Common myeloid progenitor, CD34-positive (primary cell): ENCODE measurements at regions not wholly inside any gene's neighbourhood (a gene's known extent, or its start where the extent isn't known, plus 50 kb on each side); places are given as distances from the start of the nearest gene placed in this dataset.

Source experiments
- CTCF ChIA-PET: fragments of 350-600 bp; sonication (Branson Sonifier 250); formaldehyde crosslinking; loops from one replicate; lab custom pipeline; 2021; ENCODE audit warnings: antibody characterized with exemption; lab: Charles Lee
- POLR2A ChIA-PET: fragments of 350-600 bp; sonication (Branson Sonifier 250); formaldehyde crosslinking; loops from one replicate; lab custom pipeline; 2021; ENCODE audit warnings: antibody characterized with exemption; lab: Charles Lee
- DNase-seq, 3 donors: peaks; one replicate each; pipeline versions ENCODE4 v3.0.0 to v3.0.0-alpha.2; 2013
- H3K27ac ChIP-seq, 2 experiments: 1 replicate in 1 of 2; 2 replicates in 1 of 2; pipeline ENCODE4 v1.7.0; 2013; ENCODE audit warnings: inconsistent platforms in 2 of 2, low read length in 2 of 2, mild to moderate bottlenecking in 2 of 2, low read depth in 1 of 2, moderate library complexity in 1 of 2; ENCODE audit not compliant: severe bottlenecking in 2 of 2, insufficient read depth in 1 of 2, poor library complexity in 1 of 2
- H3K27me3 ChIP-seq, 5 experiments: replicated peaks in 2 of 5; 1 replicate in 3 of 5; 2 replicates in 2 of 5; pipeline versions ENCODE4 v1.6.1 to v1.7.0; 2013; ENCODE audit warnings: low read length in 4 of 5, mild to moderate bottlenecking in 2 of 5, moderate library complexity in 2 of 5, inconsistent platforms in 1 of 5; ENCODE audit not compliant: insufficient read depth in 5 of 5, control insufficient read depth in 4 of 5
- H3K36me3 ChIP-seq, 4 experiments: 1 replicate in 2 of 4; 2 replicates in 2 of 4; pipeline versions ENCODE4 v1.6.1 to v1.7.0; 2013; ENCODE audit warnings: low read length in 3 of 4, control low read depth in 1 of 4, mild to moderate bottlenecking in 1 of 4; ENCODE audit not compliant: control insufficient read depth in 4 of 4, insufficient read depth in 4 of 4
- H3K4me1 ChIP-seq, 4 experiments: 1 replicate in 3 of 4; 2 replicates in 1 of 4; pipeline versions ENCODE4 v1.6.1 to v1.7.1; 2013; ENCODE audit warnings: low read length in 3 of 4, mild to moderate bottlenecking in 3 of 4, control low read depth in 1 of 4, inconsistent platforms in 1 of 4, moderate library complexity in 1 of 4; ENCODE audit not compliant: control insufficient read depth in 4 of 4, insufficient read depth in 4 of 4; ENCODE audit errors: control extremely low read depth in 1 of 4
- H3K4me3 ChIP-seq, 7 experiments: 1 replicate in 4 of 7; 2 replicates in 3 of 7; pipeline versions ENCODE4 v1.5.1 to v1.7.0; 2013; ENCODE audit warnings: mild to moderate bottlenecking in 7 of 7, low read length in 6 of 7, moderate library complexity in 6 of 7, inconsistent platforms in 2 of 7, low read depth in 2 of 7, control low read depth in 1 of 7; ENCODE audit not compliant: insufficient read depth in 4 of 7, control insufficient read depth in 1 of 7; ENCODE audit errors: extremely low read depth in 1 of 7
- H3K9me3 ChIP-seq, 5 experiments: 1 replicate in 4 of 5; 2 replicates in 1 of 5; pipeline versions ENCODE4 v1.6.1 to v1.7.1; 2013; ENCODE audit warnings: low read length in 4 of 5, mild to moderate bottlenecking in 2 of 5, inconsistent platforms in 1 of 5, low read depth in 1 of 5, moderate library complexity in 1 of 5; ENCODE audit not compliant: control insufficient read depth in 4 of 5, insufficient read depth in 2 of 5; ENCODE audit errors: control extremely low read depth in 1 of 5
- WGBS: methylation state at CpG from one replicate; pipeline ENCODE4 v1.1.5; 2013; ENCODE audit not compliant: insufficient coverage; 5-methylcytosine and 5-hydroxymethylcytosine counted together

GRCh38 chr3:106619-107018, 89.9 kb upstream of the CHL1 start:
- POLR2A ChIA-PET: no interaction called here
- no peak for DNase-seq
- H3K4me3 ChIP-seq: no peak overlapping the region

GRCh38 chr3:111143-112069, 85.2 kb upstream of the CHL1 start:
- CTCF ChIA-PET: no interaction called here
- 83% methylated on average over 8 of the region's 8 CpGs for WGBS
- H3K27me3 ChIP-seq: no peaks in the 10 kb centered on the region

More at GRCh38 chr3:106619-107018, 89.9 kb upstream of the CHL1 start:
- 94% methylated on average over 2 of the region's 2 CpGs for WGBS
- H3K36me3 ChIP-seq: no peaks in the 10 kb centered on the region
- CTCF ChIA-PET: no interaction called here
- no peak overlapping the region for H3K27ac ChIP-seq
- no peaks in the 10 kb centered on the region for H3K27me3 ChIP-seq
- no peaks in the 10 kb centered on the region for H3K4me1 ChIP-seq
- H3K9me3 ChIP-seq: no peaks in the 10 kb centered on the region

DNA sequence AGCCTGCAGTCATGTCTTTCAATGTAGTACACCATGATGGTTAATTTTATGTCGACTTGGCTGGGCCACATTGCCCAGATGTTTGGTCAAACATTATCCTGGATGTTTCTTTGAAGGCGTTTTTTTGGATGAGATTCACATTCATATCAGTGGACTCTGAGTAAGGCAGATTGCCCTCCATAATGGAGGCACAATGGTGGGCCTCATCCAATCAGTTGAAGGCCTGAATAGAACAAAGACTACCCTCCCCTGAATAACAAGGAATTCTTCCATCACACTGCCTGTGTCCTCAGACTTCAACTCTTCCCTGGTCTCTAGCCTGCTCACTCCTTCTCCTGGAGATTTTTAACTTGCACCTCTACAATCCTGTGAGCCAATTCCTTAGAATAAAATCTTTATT, 83.8 kb upstream of the CHL1 start:
- Histone ChIP-seq H3K9me3 (peaks cover 0 to 2% (median 0%) of the 10 kb centered on the region in 5 experiments), H3K27ac (no peak overlapping the region), H3K36me3 (no peaks in the 10 kb centered on the region), H3K4me1 (no peaks in the 10 kb centered on the region), H3K27me3 (no peaks in the 10 kb centered on the region), H3K4me3 (no peak overlapping the region)
- 86% methylated on average over 1 of the region's 2 CpGs for WGBS
- no peak for DNase-seq
- ChIA-PET CTCF (no interaction called here), POLR2A (no interaction called here)

More at GRCh38 chr3:111143-112069, 85.2 kb upstream of the CHL1 start:
- no peak for DNase-seq
- H3K9me3 ChIP-seq: peaks cover 0 to 2% (median 0%) of the 10 kb centered on the region in 5 experiments
- POLR2A ChIA-PET: no interaction called here
- no peak overlapping the region for H3K4me3 ChIP-seq
- no peaks in the 10 kb centered on the region for H3K4me1 ChIP-seq
- no peak overlapping the region for H3K27ac ChIP-seq
- H3K36me3 ChIP-seq: no peaks in the 10 kb centered on the region

GRCh38 chr3:118666-119065, 77.9 kb upstream of the CHL1 start:
- POLR2A ChIA-PET: no interaction called here
- H3K27ac ChIP-seq: no peak overlapping the region
- 92% methylated on average over 1 of the region's 1 CpG for WGBS

DNA sequence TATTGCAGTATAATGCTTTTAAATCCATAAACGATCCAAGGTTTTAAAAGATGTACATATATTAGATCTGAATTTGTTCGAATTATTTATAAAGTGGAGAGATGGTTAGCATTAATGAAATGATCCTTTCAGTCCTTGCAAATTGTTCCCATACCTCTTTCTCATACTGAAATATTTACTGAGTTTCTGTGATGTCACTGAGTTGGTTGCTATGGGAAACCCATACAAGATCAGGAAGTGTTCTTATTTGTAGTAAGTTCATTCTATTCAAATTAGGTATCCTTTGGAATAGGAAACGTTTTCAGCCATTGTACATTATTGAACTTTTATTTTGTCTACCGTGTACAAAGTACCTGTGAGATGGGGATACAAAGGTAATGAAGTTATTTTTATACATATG, 73.2 kb upstream of the CHL1 start:
- H3K4me1 ChIP-seq: no peaks in the 10 kb centered on the region
- no peaks in the 10 kb centered on the region for H3K36me3 ChIP-seq
- no peaks in the 10 kb centered on the region for H3K27me3 ChIP-seq
- H3K4me3 ChIP-seq: no peak overlapping the region
- ChIA-PET CTCF (no interaction called here), POLR2A (no interaction called here)
- H3K27ac ChIP-seq: no peak overlapping the region
- H3K9me3 ChIP-seq: no peaks in the 10 kb centered on the region
- WGBS: no CpG with 5 or more reads among the region's 4 CpGs
- no peak for DNase-seq

More at GRCh38 chr3:118666-119065, 77.9 kb upstream of the CHL1 start:
- no peaks in the 10 kb centered on the region for H3K36me3 ChIP-seq
- H3K4me3 ChIP-seq: no peak overlapping the region
- DNase-seq: no peak
- no peaks in the 10 kb centered on the region for H3K9me3 ChIP-seq
- no peaks in the 10 kb centered on the region for H3K4me1 ChIP-seq
- CTCF ChIA-PET: no interaction called here
- no peaks in the 10 kb centered on the region for H3K27me3 ChIP-seq

DNA sequence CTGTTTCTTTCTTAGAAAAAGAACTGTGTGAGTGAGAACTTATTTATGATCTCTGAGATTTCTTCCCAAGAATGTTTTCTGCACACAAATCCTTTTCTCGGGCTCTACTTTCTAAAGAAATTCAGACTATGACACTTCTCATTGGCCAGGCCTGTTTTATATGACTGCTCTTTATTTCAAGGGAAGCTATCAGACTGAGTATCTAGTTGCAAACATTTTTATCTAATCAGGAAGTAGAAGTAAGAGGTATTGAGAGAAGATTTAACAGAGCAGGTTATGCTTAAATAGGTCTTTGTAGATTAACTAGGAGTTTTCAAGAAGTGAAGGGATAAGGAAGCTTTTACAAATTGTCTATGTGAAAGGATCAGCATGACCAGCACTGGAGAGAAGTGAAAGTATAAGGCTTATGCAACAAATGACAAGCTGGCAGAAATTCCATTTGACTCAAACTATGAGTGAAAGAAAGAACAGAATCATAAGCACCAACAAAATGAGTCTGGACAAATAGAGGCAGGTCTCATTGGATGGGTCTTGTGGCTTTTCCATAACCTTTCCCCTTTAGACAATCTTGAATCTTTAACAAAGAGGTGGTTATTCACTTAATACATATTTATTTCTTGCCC, 71.9 kb upstream of the CHL1 start:
- ChIA-PET POLR2A (no interaction called here), CTCF (interaction anchor here (1.0 kb wide), 1 partner anchor 55 kb away, joined by 3 read pairs; no protein-coding TSS in a partner anchor)
- no peaks in the 10 kb centered on the region for H3K27me3 ChIP-seq
- whole genome bisulfite sequencing: no CpG with 5 or more reads among the region's 1 CpG
- H3K4me3 ChIP-seq: no peak overlapping the region
- no peak overlapping the region for H3K27ac ChIP-seq
- DNase-seq: no peak
- no peaks in the 10 kb centered on the region for H3K4me1 ChIP-seq
- H3K36me3 ChIP-seq: no peaks in the 10 kb centered on the region
- H3K9me3 ChIP-seq: no peaks in the 10 kb centered on the region
